ENCODE measurements at regions not wholly inside any gene's neighbourhood (a gene's known extent, or its start where the extent isn't known, plus 50 kb on each side); places are given as distances from the start of the nearest gene placed in this dataset.
"Not testable (repeated sequence)": the region's sequence is repeated elsewhere in the genome, so short reads cannot be mapped to it uniquely, and the experiment has no call there.

GRCh38 chr15:47908486-47908885 is 191.2 kb downstream of the SEMA6D start:
- in situ Hi-C loops (cut with HindIII; ENCODE audit: low pct_unique_long_range_greater_than_20kb, low sequenced_read_pairs) (no loop called here), intact Hi-C loops (cut with micrococcal nuclease; ENCODE audit: unreplicated experiment) (no loop called here)
- H3K4me3 ChIP-seq (ENCODE audit: low read depth in 2 of 2, low read length in 2 of 2), result no peak overlapping the region
- no TSS peak for BruUV-seq (replicated peaks)
- no peak overlapping the region for H3K27ac ChIP-seq (ENCODE audit: low read length)
- H3K4me1 ChIP-seq (ENCODE audit: control insufficient read depth, insufficient read depth, low read length), result no peaks in the 10 kb centered on the region
- DNase-seq (ENCODE audit: low read depth, low spot score) (no peak), ATAC-seq (no peak)
- peaks cover 5% of the 10 kb centered on the region; the same call in 1 of the 2 replicates for H3K9me3 ChIP-seq (ENCODE audit: control insufficient read depth, insufficient read depth, low read depth, low read length)
- TF ChIP-seq TCF7L2 (IDR thresholded peaks at IDR 0.05; ENCODE audit: low read depth, low read length) (no peak), POLR2AphosphoS5 (IDR thresholded peaks at IDR 0.05; ENCODE audit: low read depth, low read length) (no peak), SIN3A (IDR thresholded peaks at IDR 0.05; ENCODE audit: borderline replicate concordance, insufficient read depth, low read depth, low read length) (no peak), REST (IDR thresholded peaks at IDR 0.05; ENCODE audit: insufficient read depth in 1 of 2, low read depth in 2 of 2, low read length in 1 of 2) (no peak)
- TF ChIP-seq, protein P1, sequence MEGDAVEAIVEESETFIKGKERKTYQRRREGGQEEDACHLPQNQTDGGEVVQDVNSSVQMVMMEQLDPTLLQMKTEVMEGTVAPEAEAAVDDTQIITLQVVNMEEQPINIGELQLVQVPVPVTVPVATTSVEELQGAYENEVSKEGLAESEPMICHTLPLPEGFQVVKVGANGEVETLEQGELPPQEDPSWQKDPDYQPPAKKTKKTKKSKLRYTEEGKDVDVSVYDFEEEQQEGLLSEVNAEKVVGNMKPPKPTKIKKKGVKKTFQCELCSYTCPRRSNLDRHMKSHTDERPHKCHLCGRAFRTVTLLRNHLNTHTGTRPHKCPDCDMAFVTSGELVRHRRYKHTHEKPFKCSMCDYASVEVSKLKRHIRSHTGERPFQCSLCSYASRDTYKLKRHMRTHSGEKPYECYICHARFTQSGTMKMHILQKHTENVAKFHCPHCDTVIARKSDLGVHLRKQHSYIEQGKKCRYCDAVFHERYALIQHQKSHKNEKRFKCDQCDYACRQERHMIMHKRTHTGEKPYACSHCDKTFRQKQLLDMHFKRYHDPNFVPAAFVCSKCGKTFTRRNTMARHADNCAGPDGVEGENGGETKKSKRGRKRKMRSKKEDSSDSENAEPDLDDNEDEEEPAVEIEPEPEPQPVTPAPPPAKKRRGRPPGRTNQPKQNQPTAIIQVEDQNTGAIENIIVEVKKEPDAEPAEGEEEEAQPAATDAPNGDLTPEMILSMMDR (IDR thresholded peaks at IDR 0.05), result no peak
- ChIA-PET POLR2A (no interaction called here), CTCF (no interaction called here)
- no peaks in the 10 kb centered on the region for H3K27me3 ChIP-seq (ENCODE audit: control insufficient read depth, insufficient read depth, low read length)
- H3K36me3 ChIP-seq (ENCODE audit: control insufficient read depth, insufficient read depth, low read length), result no peaks in the 10 kb centered on the region

DNA sequence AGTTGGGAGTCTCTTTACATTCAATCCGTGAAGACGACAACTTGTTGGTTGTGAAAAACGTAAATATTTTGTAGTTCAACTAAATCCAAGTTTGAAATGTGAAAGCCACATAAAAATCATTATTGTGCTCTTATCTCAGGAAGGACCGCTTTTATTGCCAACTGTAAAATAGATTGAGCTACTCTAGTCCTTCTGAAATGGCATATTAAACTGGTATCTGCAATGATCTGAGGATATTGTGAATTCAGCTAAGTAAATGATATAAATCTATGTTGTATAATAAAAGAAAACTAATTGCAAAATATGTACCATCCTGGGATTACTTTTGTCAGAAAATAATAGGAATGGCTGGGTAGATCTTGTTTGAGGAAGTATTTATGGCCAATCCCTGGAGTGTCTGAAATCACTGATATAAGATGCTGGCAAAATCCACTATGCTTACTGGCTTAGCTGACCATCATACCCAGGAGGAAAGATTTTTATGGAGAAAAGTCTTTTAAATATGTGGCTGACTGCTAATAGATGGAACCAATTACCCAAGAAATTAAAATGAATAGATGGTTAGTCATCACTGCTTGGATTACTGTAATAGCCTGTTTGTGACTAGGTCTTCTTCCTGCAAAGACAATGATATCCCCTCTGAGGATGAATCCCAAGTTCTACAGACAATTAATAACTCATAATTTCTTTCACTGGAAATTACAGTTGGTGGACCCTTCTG is 191.8 kb downstream of the SEMA6D start:
- in situ Hi-C loops (cut with HindIII; ENCODE audit: low pct_unique_long_range_greater_than_20kb, low sequenced_read_pairs) (no loop called here), intact Hi-C loops (cut with micrococcal nuclease; ENCODE audit: unreplicated experiment) (no loop called here)
- DNase-seq (ENCODE audit: low read depth, low spot score), result no peak
- no TSS peak for BruUV-seq (replicated peaks)
- TF ChIP-seq REST (IDR thresholded peaks at IDR 0.05; ENCODE audit: insufficient read depth in 1 of 2, low read depth in 2 of 2, low read length in 1 of 2), result no peak
- no peak for TF ChIP-seq POLR2AphosphoS5 (IDR thresholded peaks at IDR 0.05; ENCODE audit: low read depth, low read length)
- no peak for TF ChIP-seq SIN3A (IDR thresholded peaks at IDR 0.05; ENCODE audit: borderline replicate concordance, insufficient read depth, low read depth, low read length)
- no peak for TF ChIP-seq TCF7L2 (IDR thresholded peaks at IDR 0.05; ENCODE audit: low read depth, low read length)
- TF ChIP-seq, protein P1 (IDR thresholded peaks at IDR 0.05), result no peak
- Histone ChIP-seq H3K27me3 (ENCODE audit: control insufficient read depth, insufficient read depth, low read length) (no peaks in the 10 kb centered on the region), H3K27ac (ENCODE audit: low read length) (no peak overlapping the region), H3K4me1 (ENCODE audit: control insufficient read depth, insufficient read depth, low read length) (no peaks in the 10 kb centered on the region), H3K4me3 (ENCODE audit: low read depth in 2 of 2, low read length in 2 of 2) (no peak overlapping the region), H3K9me3 (ENCODE audit: control insufficient read depth, insufficient read depth, low read depth, low read length) (peaks cover 5% of the 10 kb centered on the region; the same call in 1 of the 2 replicates), H3K36me3 (ENCODE audit: control insufficient read depth, insufficient read depth, low read length) (no peaks in the 10 kb centered on the region)
- ChIA-PET CTCF (no interaction called here), POLR2A (no interaction called here)
- no peak for ATAC-seq

DNA sequence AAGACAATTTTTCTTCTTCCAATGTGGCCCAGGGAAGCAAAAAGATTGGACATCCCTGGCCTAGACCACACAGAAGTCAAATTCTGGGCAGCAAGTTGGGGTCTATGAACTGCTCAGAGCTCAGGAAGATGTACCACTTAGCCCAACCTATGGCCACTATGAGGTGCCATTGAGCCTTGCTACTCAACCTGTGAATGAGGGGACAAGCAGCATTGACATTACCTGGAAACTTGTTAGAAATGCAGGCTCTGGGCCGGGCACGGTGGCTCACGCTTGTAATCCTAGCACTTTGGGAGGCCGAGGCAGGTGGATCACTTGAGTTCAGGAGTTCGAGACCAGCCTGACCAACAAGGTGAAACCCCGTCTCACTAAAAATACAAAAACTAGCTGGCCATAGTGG is 195.6 kb downstream of the SEMA6D start:
- in situ Hi-C loops (cut with HindIII; ENCODE audit: low pct_unique_long_range_greater_than_20kb, low sequenced_read_pairs); BruUV-seq (replicated peaks); DNase-seq (ENCODE audit: low read depth, low spot score); H3K9me3 ChIP-seq (ENCODE audit: control insufficient read depth, insufficient read depth, low read depth, low read length); ATAC-seq; H3K27me3 ChIP-seq (ENCODE audit: control insufficient read depth, insufficient read depth, low read length); H3K27ac ChIP-seq (ENCODE audit: low read length); POLR2A ChIA-PET; H3K4me1 ChIP-seq (ENCODE audit: control insufficient read depth, insufficient read depth, low read length); CTCF ChIA-PET; H3K4me3 ChIP-seq (ENCODE audit: low read depth in 2 of 2, low read length in 2 of 2); intact Hi-C loops (cut with micrococcal nuclease; ENCODE audit: unreplicated experiment); H3K36me3 ChIP-seq (ENCODE audit: control insufficient read depth, insufficient read depth, low read length): not testable (repeated sequence)
